ENCODE measurements at regions not wholly inside any gene's neighbourhood (a gene's known extent, or its start where the extent isn't known, plus 50 kb on each side); places are given as distances from the start of the nearest gene placed in this dataset.

DNA sequence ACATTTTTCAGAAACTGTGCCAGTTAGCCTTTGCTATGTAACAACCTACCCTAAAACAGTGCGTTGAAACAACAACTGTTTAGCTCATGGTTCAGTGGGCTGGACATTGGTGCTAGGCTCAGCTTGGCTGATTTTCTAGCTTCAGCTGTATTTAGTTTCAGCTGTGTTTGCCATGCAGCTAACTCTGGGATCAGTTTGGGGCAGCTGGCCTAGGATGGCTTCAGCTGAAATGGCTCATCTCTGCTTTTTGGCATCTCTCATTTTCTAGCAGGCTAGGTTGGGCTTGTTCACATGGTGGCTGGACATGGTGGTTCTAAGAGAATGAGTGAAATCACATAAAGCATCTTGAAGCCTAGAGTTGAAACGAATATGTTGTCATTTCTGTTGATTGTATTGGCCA lies 464.2 kb downstream of the QKI start:
- TF ChIP-seq, protein P1, sequence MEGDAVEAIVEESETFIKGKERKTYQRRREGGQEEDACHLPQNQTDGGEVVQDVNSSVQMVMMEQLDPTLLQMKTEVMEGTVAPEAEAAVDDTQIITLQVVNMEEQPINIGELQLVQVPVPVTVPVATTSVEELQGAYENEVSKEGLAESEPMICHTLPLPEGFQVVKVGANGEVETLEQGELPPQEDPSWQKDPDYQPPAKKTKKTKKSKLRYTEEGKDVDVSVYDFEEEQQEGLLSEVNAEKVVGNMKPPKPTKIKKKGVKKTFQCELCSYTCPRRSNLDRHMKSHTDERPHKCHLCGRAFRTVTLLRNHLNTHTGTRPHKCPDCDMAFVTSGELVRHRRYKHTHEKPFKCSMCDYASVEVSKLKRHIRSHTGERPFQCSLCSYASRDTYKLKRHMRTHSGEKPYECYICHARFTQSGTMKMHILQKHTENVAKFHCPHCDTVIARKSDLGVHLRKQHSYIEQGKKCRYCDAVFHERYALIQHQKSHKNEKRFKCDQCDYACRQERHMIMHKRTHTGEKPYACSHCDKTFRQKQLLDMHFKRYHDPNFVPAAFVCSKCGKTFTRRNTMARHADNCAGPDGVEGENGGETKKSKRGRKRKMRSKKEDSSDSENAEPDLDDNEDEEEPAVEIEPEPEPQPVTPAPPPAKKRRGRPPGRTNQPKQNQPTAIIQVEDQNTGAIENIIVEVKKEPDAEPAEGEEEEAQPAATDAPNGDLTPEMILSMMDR (IDR thresholded peaks at IDR 0.05; ENCODE audit: low read length), result no peak
- no peak for TF ChIP-seq EZH2 (optimal IDR thresholded peaks at IDR 0.05; ENCODE audit: low read depth, low read length)

Measured in MM.1S (cell line).